ENCODE measurements at regions not wholly inside any gene's neighbourhood (a gene's known extent, or its start where the extent isn't known, plus 50 kb on each side); places are given as distances from the start of the nearest gene placed in this dataset.

GRCh38 chr17:14950216-14950615, 314.9 kb downstream of the PMP22 start:
- TF ChIP-seq CTCF (IDR thresholded peaks at IDR 0.05): no peak
- no peak for TF ChIP-seq POLR2A (IDR thresholded peaks at IDR 0.05)
